ENCODE measurements at regions not wholly inside any gene's neighbourhood (a gene's known extent, or its start where the extent isn't known, plus 50 kb on each side); places are given as distances from the start of the nearest gene placed in this dataset.

GRCh38 chr10:123496996-123497660, 169.0 kb upstream of the GPR26 start:
- Histone ChIP-seq H3K27me3 (ENCODE audit: insufficient read depth, poor library complexity, severe bottlenecking) (peaks cover 18% of the 10 kb centered on the region), H3K4me1 (ENCODE audit: insufficient read depth, poor library complexity, severe bottlenecking) (no peaks in the 10 kb centered on the region), H3K36me3 (ENCODE audit: low read depth) (no peaks in the 10 kb centered on the region), H3K9me3 (ENCODE audit: severe bottlenecking) (no peaks in the 10 kb centered on the region), H3K27ac (ENCODE audit: poor library complexity, severe bottlenecking) (no peak overlapping the region), H3K4me3 (ENCODE audit: severe bottlenecking) (no peak overlapping the region)
- no peak for TF ChIP-seq CTCF (IDR thresholded peaks at IDR 0.05; ENCODE audit: poor library complexity, severe bottlenecking)
- ATAC-seq (ENCODE audit: low read depth) (no peak), DNase-seq (ENCODE audit: low spot score) (no peak)

- Histone ChIP-seq H3K9me3 (ENCODE audit: severe bottlenecking) (no peaks in the 10 kb centered on the region), H3K4me1 (ENCODE audit: insufficient read depth, poor library complexity, severe bottlenecking) (no peaks in the 10 kb centered on the region), H3K4me3 (ENCODE audit: severe bottlenecking) (no peak overlapping the region), H3K36me3 (ENCODE audit: low read depth) (no peaks in the 10 kb centered on the region), H3K27me3 (ENCODE audit: insufficient read depth, poor library complexity, severe bottlenecking) (peaks cover 18% of the 10 kb centered on the region), H3K27ac (ENCODE audit: poor library complexity, severe bottlenecking) (no peak overlapping the region)
- no peak for DNase-seq (ENCODE audit: low spot score)
- TF ChIP-seq CTCF (IDR thresholded peaks at IDR 0.05; ENCODE audit: poor library complexity, severe bottlenecking) = no peak
- no peak for ATAC-seq (ENCODE audit: low read depth)
Observed at GRCh38 chr10:123500110-123500509, 166.0 kb upstream of the GPR26 start.

- Histone ChIP-seq H3K9me3 (ENCODE audit: severe bottlenecking) (no peaks in the 10 kb centered on the region), H3K27ac (ENCODE audit: poor library complexity, severe bottlenecking) (no peak overlapping the region)
- no peak for ATAC-seq (ENCODE audit: low read depth)
Observed at GRCh38 chr10:123501148-123501547, 165.0 kb upstream of the GPR26 start.

GRCh38 chr10:123502983-123503382, 163.2 kb upstream of the GPR26 start:
- DNase-seq (ENCODE audit: low spot score) (no peak), ATAC-seq (ENCODE audit: low read depth) (no peak)
- Histone ChIP-seq H3K4me1 (ENCODE audit: insufficient read depth, poor library complexity, severe bottlenecking) (no peaks in the 10 kb centered on the region), H3K27me3 (ENCODE audit: insufficient read depth, poor library complexity, severe bottlenecking) (peaks cover 18% of the 10 kb centered on the region), H3K4me3 (ENCODE audit: severe bottlenecking) (no peak overlapping the region), H3K36me3 (ENCODE audit: low read depth) (no peaks in the 10 kb centered on the region), H3K9me3 (ENCODE audit: severe bottlenecking) (no peaks in the 10 kb centered on the region), H3K27ac (ENCODE audit: poor library complexity, severe bottlenecking) (no peak overlapping the region)
- no peak for TF ChIP-seq CTCF (IDR thresholded peaks at IDR 0.05; ENCODE audit: poor library complexity, severe bottlenecking)

More at GRCh38 chr10:123501148-123501547, 165.0 kb upstream of the GPR26 start:
- no peak for TF ChIP-seq CTCF (IDR thresholded peaks at IDR 0.05; ENCODE audit: poor library complexity, severe bottlenecking)
- H3K4me3 ChIP-seq (ENCODE audit: severe bottlenecking) = no peak overlapping the region
- H3K36me3 ChIP-seq (ENCODE audit: low read depth) = no peaks in the 10 kb centered on the region
- DNase-seq (ENCODE audit: low spot score) = no peak
- H3K4me1 ChIP-seq (ENCODE audit: insufficient read depth, poor library complexity, severe bottlenecking) = no peaks in the 10 kb centered on the region
- peaks cover 18% of the 10 kb centered on the region for H3K27me3 ChIP-seq (ENCODE audit: insufficient read depth, poor library complexity, severe bottlenecking)

GRCh38 chr10:123506455-123506854, 159.7 kb upstream of the GPR26 start:
- H3K4me3 ChIP-seq (ENCODE audit: severe bottlenecking) = no peak overlapping the region
- no peaks in the 10 kb centered on the region for H3K9me3 ChIP-seq (ENCODE audit: severe bottlenecking)
- H3K36me3 ChIP-seq (ENCODE audit: low read depth) = no peaks in the 10 kb centered on the region
- DNase-seq (ENCODE audit: low spot score) (no peak), ATAC-seq (ENCODE audit: low read depth) (no peak)
- H3K4me1 ChIP-seq (ENCODE audit: insufficient read depth, poor library complexity, severe bottlenecking) = no peaks in the 10 kb centered on the region
- no peak overlapping the region for H3K27ac ChIP-seq (ENCODE audit: poor library complexity, severe bottlenecking)
- peaks cover 9% of the 10 kb centered on the region for H3K27me3 ChIP-seq (ENCODE audit: insufficient read depth, poor library complexity, severe bottlenecking)
- TF ChIP-seq CTCF (IDR thresholded peaks at IDR 0.05; ENCODE audit: poor library complexity, severe bottlenecking) = no peak
